IPS-18a (cell line): ENCODE measurements at regions not wholly inside any gene's neighbourhood (a gene's known extent, or its start where the extent isn't known, plus 50 kb on each side); places are given as distances from the start of the nearest gene placed in this dataset.

Experiments
- H3K27ac ChIP-seq: one replicate; pipeline ENCODE4 v1.5.1; 2013; ENCODE audit warnings: low read length
- H3K27me3 ChIP-seq: one replicate; pipeline ENCODE4 v1.6.1; 2013; ENCODE audit warnings: mild to moderate bottlenecking, low read length; ENCODE audit not compliant: control insufficient read depth, insufficient read depth
- H3K36me3 ChIP-seq: one replicate; pipeline ENCODE4 v1.6.1; 2013; ENCODE audit warnings: low read depth, low read length; ENCODE audit not compliant: control insufficient read depth
- H3K4me1 ChIP-seq: one replicate; pipeline ENCODE4 v1.6.1; 2013; ENCODE audit warnings: low read depth, low read length; ENCODE audit not compliant: control insufficient read depth
- H3K4me3 ChIP-seq: one replicate; pipeline ENCODE4 v1.5.1; 2013; ENCODE audit warnings: low read length
- H3K9ac ChIP-seq: one replicate; pipeline ENCODE4 v1.6.1; 2013; ENCODE audit warnings: mild to moderate bottlenecking, low read length, moderate library complexity
- H3K9me3 ChIP-seq: one replicate; pipeline ENCODE4 v1.6.1; 2013; ENCODE audit warnings: low read depth, low read length; ENCODE audit not compliant: control insufficient read depth

DNA sequence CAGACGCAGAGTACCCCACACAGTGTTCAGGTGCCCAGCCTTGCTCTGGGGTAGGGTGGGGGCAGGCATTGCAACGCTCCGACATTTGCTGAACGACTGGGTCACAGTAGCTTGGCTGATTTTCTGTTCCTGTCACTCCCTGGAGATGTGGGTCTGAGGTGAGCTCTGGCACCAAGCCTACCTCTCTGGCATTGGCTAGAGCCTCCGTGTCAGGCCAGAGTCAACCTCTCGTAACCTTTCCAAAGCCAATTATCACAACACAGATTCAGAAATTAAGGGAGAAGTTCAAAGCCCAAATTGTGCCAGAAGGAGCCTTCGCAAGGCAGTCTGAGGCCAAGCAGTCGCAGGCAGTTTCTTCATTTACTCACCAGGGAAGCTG, 117.2 kb downstream of the IRS2 start:
- Histone ChIP-seq H3K4me3 (no peak overlapping the region), H3K9ac (no peak overlapping the region), H3K27me3 (no peaks in the 10 kb centered on the region), H3K36me3 (no peaks in the 10 kb centered on the region), H3K27ac (no peak overlapping the region), H3K4me1 (peaks cover 9% of the 10 kb centered on the region), H3K9me3 (no peaks in the 10 kb centered on the region)

- no peak overlapping the region for H3K9ac ChIP-seq
Measured at GRCh38 chr13:109668433-109669233, 117.8 kb downstream of the IRS2 start.

DNA sequence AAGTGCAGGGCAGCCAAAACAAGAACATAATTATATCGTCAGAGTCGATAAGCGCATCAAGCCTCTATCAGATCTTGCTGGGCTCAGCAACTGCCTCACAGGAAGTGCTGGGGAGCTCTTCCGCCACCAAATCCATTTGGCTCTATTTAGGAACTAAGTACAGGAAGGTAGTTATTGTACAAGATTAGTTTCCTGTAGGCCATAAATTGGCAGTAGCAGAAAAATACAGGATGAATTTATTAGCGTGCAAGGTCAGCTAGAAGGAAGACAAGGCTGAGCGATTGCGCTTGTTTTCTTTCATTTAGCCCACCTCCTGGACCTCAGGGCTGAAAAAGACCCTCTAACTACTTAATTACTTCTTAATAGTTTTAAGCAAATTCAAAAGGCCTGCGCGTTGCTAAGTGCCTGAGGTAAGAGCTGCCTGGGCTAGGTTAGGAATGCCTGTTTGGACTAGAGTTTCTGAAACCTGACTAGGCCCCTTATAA, 118.5 kb downstream of the IRS2 start:
- no peaks in the 10 kb centered on the region for H3K36me3 ChIP-seq
- no peak overlapping the region for H3K27ac ChIP-seq
- no peak overlapping the region for H3K9ac ChIP-seq
- H3K4me1 ChIP-seq: peaks cover 9% of the 10 kb centered on the region
- H3K9me3 ChIP-seq: no peaks in the 10 kb centered on the region
- H3K4me3 ChIP-seq: no peak overlapping the region
- H3K27me3 ChIP-seq: no peaks in the 10 kb centered on the region

More at GRCh38 chr13:109668433-109669233, 117.8 kb downstream of the IRS2 start:
- H3K4me1 ChIP-seq: peaks cover 9% of the 10 kb centered on the region
- H3K27ac ChIP-seq: no peak overlapping the region
- no peaks in the 10 kb centered on the region for H3K27me3 ChIP-seq
- no peaks in the 10 kb centered on the region for H3K9me3 ChIP-seq
- H3K4me3 ChIP-seq: no peak overlapping the region
- H3K36me3 ChIP-seq: no peaks in the 10 kb centered on the region

GRCh38 chr13:109667056-109667455, 119.3 kb downstream of the IRS2 start:
- no peak overlapping the region for H3K9ac ChIP-seq
- H3K4me1 ChIP-seq: peaks cover 9% of the 10 kb centered on the region
- no peak overlapping the region for H3K4me3 ChIP-seq
- no peaks in the 10 kb centered on the region for H3K27me3 ChIP-seq
- no peak overlapping the region for H3K27ac ChIP-seq
- H3K9me3 ChIP-seq: no peaks in the 10 kb centered on the region
- H3K36me3 ChIP-seq: no peaks in the 10 kb centered on the region

DNA sequence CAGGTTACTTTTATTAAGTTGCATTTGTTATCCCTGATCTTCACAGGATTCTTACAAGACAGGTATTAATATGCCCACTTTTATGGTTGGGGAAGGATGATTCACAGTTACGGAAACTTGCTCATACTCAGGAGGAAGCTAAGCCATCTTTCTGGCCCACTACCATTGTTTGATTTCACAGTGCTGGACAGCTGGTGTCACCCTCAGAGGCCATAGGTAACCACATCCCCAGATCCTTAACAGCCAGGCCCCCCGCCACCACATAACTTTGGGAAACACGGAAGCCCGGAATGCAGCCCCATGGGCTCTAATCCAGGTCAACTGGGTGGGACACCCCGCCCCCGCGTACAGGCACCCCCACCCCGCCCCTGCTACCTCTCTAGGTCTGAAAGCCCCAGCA, 119.7 kb downstream of the IRS2 start:
- Histone ChIP-seq H3K27ac (no peak overlapping the region), H3K9ac (no peak overlapping the region), H3K36me3 (no peaks in the 10 kb centered on the region), H3K4me3 (no peak overlapping the region), H3K27me3 (no peaks in the 10 kb centered on the region), H3K9me3 (no peaks in the 10 kb centered on the region), H3K4me1 (peaks cover 9% of the 10 kb centered on the region)

DNA sequence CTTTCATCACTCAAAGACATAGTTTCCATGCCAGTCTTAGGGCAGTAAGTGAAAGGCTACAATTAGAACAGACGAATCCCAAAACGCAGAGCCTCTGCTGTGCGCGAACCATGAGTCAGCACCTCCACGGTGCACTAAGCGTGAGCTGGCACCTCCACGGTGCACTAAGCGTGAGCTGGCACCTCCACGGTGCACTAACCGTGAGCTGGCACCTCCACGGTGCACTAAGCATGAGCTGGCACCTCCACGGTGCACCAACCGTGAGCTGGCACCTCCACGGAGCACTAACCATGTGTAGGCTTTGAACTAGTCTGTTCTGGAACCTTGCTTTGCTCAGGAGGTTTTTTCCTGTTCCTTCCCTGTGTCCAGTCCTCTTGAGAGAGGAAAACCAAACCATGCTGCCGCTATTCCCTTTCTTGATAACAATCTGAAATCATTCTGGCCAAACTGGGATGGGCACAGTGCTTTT, 120.6 kb downstream of the IRS2 start:
- Histone ChIP-seq H3K27me3 (no peaks in the 10 kb centered on the region), H3K9me3 (no peaks in the 10 kb centered on the region), H3K36me3 (no peaks in the 10 kb centered on the region), H3K4me1 (peaks cover 9% of the 10 kb centered on the region), H3K4me3 (no peak overlapping the region), H3K9ac (no peak overlapping the region), H3K27ac (no peak overlapping the region)

DNA sequence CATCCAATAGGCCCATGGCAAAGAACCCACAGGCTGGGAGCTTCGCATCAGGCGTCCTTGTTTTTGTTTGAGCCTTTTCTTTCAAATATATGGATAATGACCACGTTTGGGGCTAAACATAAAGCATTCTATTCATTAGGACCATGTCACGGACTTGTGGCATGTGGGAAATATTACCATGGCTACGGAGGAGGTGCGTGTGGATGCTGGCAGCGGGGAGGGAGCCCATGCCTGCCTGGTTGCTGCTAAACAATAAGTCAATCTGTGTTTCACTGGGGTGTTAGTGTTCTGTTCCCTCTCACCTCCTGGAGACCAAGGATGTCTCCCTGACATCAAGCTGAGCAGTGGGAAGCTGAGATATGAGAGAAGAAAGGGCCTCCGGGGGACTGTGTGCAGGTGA, 121.1 kb downstream of the IRS2 start:
- H3K27me3 ChIP-seq: no peaks in the 10 kb centered on the region
- H3K27ac ChIP-seq: no peak overlapping the region
- H3K4me1 ChIP-seq: peaks cover 9% of the 10 kb centered on the region

DNA sequence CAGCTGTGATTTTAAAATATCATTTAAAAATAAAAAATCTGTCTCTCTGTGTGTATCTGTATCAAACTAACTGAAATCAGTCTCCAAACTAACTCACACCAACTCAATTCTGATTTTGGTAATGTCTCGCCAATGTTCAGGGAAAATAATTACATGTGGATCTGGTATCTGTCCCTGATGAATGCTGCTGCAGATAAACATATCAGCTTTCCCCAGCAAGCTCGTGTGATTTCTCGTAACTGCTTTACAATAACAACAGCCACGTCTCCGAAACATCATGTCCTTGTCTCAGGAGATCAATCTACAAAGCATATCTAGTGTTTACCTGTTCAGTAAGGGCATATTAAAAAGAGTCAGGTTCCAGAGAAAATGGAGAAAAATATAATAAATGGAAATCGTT, 129.0 kb downstream of the IRS2 start:
- Histone ChIP-seq H3K9me3 (no peaks in the 10 kb centered on the region), H3K4me1 (no peaks in the 10 kb centered on the region), H3K27ac (no peak overlapping the region), H3K4me3 (no peak overlapping the region), H3K27me3 (no peaks in the 10 kb centered on the region), H3K9ac (no peak overlapping the region), H3K36me3 (no peaks in the 10 kb centered on the region)

More for the DNA sequence above, 121.1 kb downstream of the IRS2 start:
- Histone ChIP-seq H3K9ac (no peak overlapping the region), H3K36me3 (no peaks in the 10 kb centered on the region), H3K4me3 (no peak overlapping the region), H3K9me3 (no peaks in the 10 kb centered on the region)

DNA sequence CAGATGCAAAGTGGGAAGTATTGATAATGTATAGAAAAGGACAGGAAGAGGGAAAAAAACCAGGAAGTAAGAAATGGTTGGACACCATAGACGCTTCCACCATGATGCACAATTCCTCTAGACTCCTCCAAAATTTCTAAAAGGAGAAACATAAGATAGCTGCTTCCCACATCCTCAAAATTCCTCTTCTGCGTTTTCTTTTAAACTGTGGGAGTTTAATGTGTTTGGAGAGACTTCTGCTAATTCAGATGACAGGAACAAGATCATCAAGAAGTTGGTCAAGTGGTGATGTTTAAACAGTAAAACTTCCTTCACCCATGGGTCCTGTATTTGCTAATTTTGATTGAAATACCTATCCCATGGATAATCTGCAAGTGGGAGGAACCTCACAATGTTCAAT, 130.2 kb downstream of the IRS2 start:
- no peak overlapping the region for H3K4me3 ChIP-seq
- H3K9me3 ChIP-seq: no peaks in the 10 kb centered on the region
- H3K9ac ChIP-seq: no peak overlapping the region
- no peaks in the 10 kb centered on the region for H3K36me3 ChIP-seq
- H3K27ac ChIP-seq: no peak overlapping the region
- H3K4me1 ChIP-seq: no peaks in the 10 kb centered on the region
- no peaks in the 10 kb centered on the region for H3K27me3 ChIP-seq

DNA sequence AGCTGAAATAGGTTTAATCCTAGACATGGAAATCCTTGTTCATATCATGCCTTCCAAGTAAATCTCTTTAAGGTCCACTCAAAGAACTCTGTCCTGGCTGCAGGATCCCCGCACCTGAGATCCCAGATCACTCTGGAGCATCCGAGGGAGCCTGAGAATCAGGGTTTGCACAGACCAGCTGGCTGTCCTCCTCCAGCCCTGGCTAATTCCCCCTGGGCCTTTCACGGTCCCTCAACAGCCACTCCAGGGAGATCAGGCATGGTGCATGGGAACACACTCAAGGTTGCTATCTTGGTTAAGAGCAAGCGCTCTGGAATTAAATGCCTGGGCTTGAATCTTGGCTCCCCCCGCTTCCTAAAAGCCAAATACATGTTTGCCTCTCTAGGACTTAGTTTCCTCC, 130.8 kb downstream of the IRS2 start:
- no peaks in the 10 kb centered on the region for H3K36me3 ChIP-seq
- H3K27ac ChIP-seq: no peak overlapping the region
- no peaks in the 10 kb centered on the region for H3K27me3 ChIP-seq
- no peak overlapping the region for H3K9ac ChIP-seq
- no peak overlapping the region for H3K4me3 ChIP-seq
- no peaks in the 10 kb centered on the region for H3K4me1 ChIP-seq
- no peaks in the 10 kb centered on the region for H3K9me3 ChIP-seq

- Histone ChIP-seq H3K4me3 (no peak overlapping the region), H3K27me3 (no peaks in the 10 kb centered on the region), H3K27ac (no peak overlapping the region), H3K4me1 (no peaks in the 10 kb centered on the region), H3K9me3 (no peaks in the 10 kb centered on the region), H3K36me3 (no peaks in the 10 kb centered on the region), H3K9ac (no peak overlapping the region)
Measured at GRCh38 chr13:109655206-109655600, 131.2 kb downstream of the IRS2 start.
